ENCODE measurements at regions not wholly inside any gene's neighbourhood (a gene's known extent, or its start where the extent isn't known, plus 50 kb on each side); places are given as distances from the start of the nearest gene placed in this dataset.

- Histone ChIP-seq H3K9me2 (no peaks in the 10 kb centered on the region), H3K4me1 (ENCODE audit: control insufficient read depth in 1 of 2, insufficient read depth in 2 of 2, low read depth in 1 of 2, low read length in 1 of 2) (peaks cover 0 to 5% of the 10 kb centered on the region in 2 experiments; a peak in 1 of 4 replicates), H3K9me3 (no peaks in the 10 kb centered on the region), H2AFZ (ENCODE audit: low read depth) (no peak overlapping the region), H3K9ac (no peak overlapping the region), H3K4me2 (no peak overlapping the region), H3K79me2 (ENCODE audit: insufficient read depth) (no peaks in the 10 kb centered on the region), H3K27me3 (ENCODE audit: insufficient read depth) (no peaks in the 10 kb centered on the region), H3K4me3 (ENCODE audit: low read depth in 2 of 2, low read length in 1 of 2) (no peak overlapping the region), H3K27ac (ENCODE audit: low read depth in 2 of 2, low read length in 1 of 2) (no peak overlapping the region), H3K36me3 (replicated peaks in 1 of 2; ENCODE audit: control insufficient read depth in 1 of 2, insufficient read depth in 2 of 2, low read length in 1 of 2) (no peaks in the 10 kb centered on the region), H3F3A (replicated peaks; ENCODE audit: insufficient read depth) (no peaks in the 10 kb centered on the region), H4K20me1 (ENCODE audit: insufficient read depth) (no peaks in the 10 kb centered on the region)
- TF ChIP-seq, protein P1, sequence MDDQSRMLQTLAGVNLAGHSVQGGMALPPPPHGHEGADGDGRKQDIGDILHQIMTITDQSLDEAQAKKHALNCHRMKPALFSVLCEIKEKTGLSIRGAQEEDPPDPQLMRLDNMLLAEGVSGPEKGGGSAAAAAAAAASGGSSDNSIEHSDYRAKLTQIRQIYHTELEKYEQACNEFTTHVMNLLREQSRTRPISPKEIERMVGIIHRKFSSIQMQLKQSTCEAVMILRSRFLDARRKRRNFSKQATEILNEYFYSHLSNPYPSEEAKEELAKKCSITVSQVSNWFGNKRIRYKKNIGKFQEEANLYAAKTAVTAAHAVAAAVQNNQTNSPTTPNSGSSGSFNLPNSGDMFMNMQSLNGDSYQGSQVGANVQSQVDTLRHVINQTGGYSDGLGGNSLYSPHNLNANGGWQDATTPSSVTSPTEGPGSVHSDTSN (IDR thresholded peaks at IDR 0.05): no peak
- TF ChIP-seq ELF1 (IDR thresholded peaks at IDR 0.05) (no peak), ZBTB33 (IDR thresholded peaks at IDR 0.05; ENCODE audit: borderline replicate concordance, low read depth) (no peak), RCOR1 (IDR thresholded peaks at IDR 0.05; ENCODE audit: low read length) (no peak), EZH2phosphoT487 (IDR thresholded peaks at IDR 0.05; ENCODE audit: borderline replicate concordance, low read depth) (no peak), FOSL2 (IDR thresholded peaks at IDR 0.05; ENCODE audit: borderline replicate concordance, low read depth) (no peak), NFIC (IDR thresholded peaks at IDR 0.05; ENCODE audit: borderline replicate concordance) (no peak), SIN3A (IDR thresholded peaks at IDR 0.05; ENCODE audit: borderline replicate concordance, low read depth, low read length) (no peak), TCF12 (IDR thresholded peaks at IDR 0.05) (no peak), RAD21 (IDR thresholded peaks at IDR 0.05; ENCODE audit: low read length) (no peak), USF1 (IDR thresholded peaks at IDR 0.05; ENCODE audit: borderline replicate concordance, low read depth) (no peak), YY1 (IDR thresholded peaks at IDR 0.05; ENCODE audit: low read depth) (no peak), FOXM1 (IDR thresholded peaks at IDR 0.05; ENCODE audit: low read depth) (no peak)
- CTCF ChIA-PET: interaction anchor here (0.8 to 1.4 kb wide), 3 partner anchors 31 to 180 kb away, joined by 3 read pairs; no protein-coding TSS in a partner anchor
- POLR2A ChIA-PET: no interaction called here
- WGBS (ENCODE audit: low lambda C conversion rate): 58% methylated on average over 2 of the region's 2 CpGs
- DNase-seq: no peak
Measured at GRCh38 chr1:116312681-116313069, 60.4 kb upstream of the ATP1A1 start.

DNA sequence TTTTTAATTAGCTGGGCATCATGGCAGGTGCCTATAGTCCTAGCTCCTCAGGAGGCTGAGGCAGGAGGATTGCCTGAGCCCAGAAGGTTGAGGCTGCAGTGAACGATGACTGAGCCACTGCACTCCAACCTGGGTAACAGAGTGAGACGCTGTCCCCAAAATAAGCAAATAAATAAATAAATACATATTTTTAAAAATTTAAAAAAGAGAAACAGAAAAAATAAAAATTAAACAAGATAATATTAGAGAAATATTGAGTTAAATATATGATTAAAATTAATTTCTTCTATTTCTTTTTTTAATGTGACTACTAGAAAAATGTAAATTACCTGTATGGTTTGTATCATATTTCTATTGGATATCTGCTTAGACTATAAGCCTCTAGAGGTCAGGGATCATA lies 59.3 kb upstream of the ATP1A1 start:
- DNase-seq: no peak
- Histone ChIP-seq H3K4me3 (ENCODE audit: low read depth in 2 of 2, low read length in 1 of 2) (no peak overlapping the region), H3K4me1 (ENCODE audit: control insufficient read depth in 1 of 2, insufficient read depth in 2 of 2, low read depth in 1 of 2, low read length in 1 of 2) (peaks cover 0 to 5% of the 10 kb centered on the region in 2 experiments; a peak in 1 of 4 replicates), H3F3A (replicated peaks; ENCODE audit: insufficient read depth) (no peaks in the 10 kb centered on the region), H3K79me2 (ENCODE audit: insufficient read depth) (no peaks in the 10 kb centered on the region), H3K9ac (no peak overlapping the region), H3K36me3 (replicated peaks in 1 of 2; ENCODE audit: control insufficient read depth in 1 of 2, insufficient read depth in 2 of 2, low read length in 1 of 2) (no peaks in the 10 kb centered on the region), H2AFZ (ENCODE audit: low read depth) (no peak overlapping the region), H3K27me3 (ENCODE audit: insufficient read depth) (no peaks in the 10 kb centered on the region), H4K20me1 (ENCODE audit: insufficient read depth) (no peaks in the 10 kb centered on the region), H3K27ac (ENCODE audit: low read depth in 2 of 2, low read length in 1 of 2) (no peak overlapping the region), H3K9me3 (no peaks in the 10 kb centered on the region), H3K9me2 (no peaks in the 10 kb centered on the region), H3K4me2 (no peak overlapping the region)
- WGBS (ENCODE audit: low lambda C conversion rate): 33% methylated on average over 2 of the region's 2 CpGs
- CTCF ChIA-PET: interaction anchor here (1.0 kb wide), 1 partner anchor 171 kb away, joined by 3 read pairs; no protein-coding TSS in a partner anchor
- POLR2A ChIA-PET: no interaction called here
- TF ChIP-seq FOXJ3 (CRISPR knock-in tag; IDR thresholded peaks at IDR 0.05) (no peak), RAD21 (IDR thresholded peaks at IDR 0.05; ENCODE audit: low read length) (no peak), NRF1 (IDR thresholded peaks at IDR 0.05; ENCODE audit: low read depth, low read length) (no peak), YY1 (IDR thresholded peaks at IDR 0.05; ENCODE audit: low read depth) (no peak), FOSL2 (IDR thresholded peaks at IDR 0.05; ENCODE audit: borderline replicate concordance, low read depth) (no peak), MXI1 (IDR thresholded peaks at IDR 0.05; ENCODE audit: low read depth, low read length) (no peak), RCOR1 (IDR thresholded peaks at IDR 0.05; ENCODE audit: low read length) (no peak), USF1 (IDR thresholded peaks at IDR 0.05; ENCODE audit: borderline replicate concordance, low read depth) (no peak), TAF1 (IDR thresholded peaks at IDR 0.05; ENCODE audit: borderline replicate concordance, low read depth, low read length) (no peak), TCF12 (IDR thresholded peaks at IDR 0.05) (no peak), GABPA (IDR thresholded peaks at IDR 0.05; ENCODE audit: low read depth) (no peak), SMC3 (IDR thresholded peaks at IDR 0.05; ENCODE audit: low read depth, low read length) (no peak), POLR2AphosphoS5 (IDR thresholded peaks at IDR 0.05; ENCODE audit: low read depth, low read length) (no peak), USF2 (IDR thresholded peaks at IDR 0.05; ENCODE audit: borderline replicate concordance, low read depth, low read length) (no peak), SIN3A (IDR thresholded peaks at IDR 0.05; ENCODE audit: borderline replicate concordance, low read depth, low read length) (no peak)

Measured in SK-N-SH (cell line).